CD4-positive, alpha-beta T cell treated with Interleukin-10 for 1 hour (primary cell): ENCODE measurements at regions not wholly inside any gene's neighbourhood (a gene's known extent, or its start where the extent isn't known, plus 50 kb on each side); places are given as distances from the start of the nearest gene placed in this dataset.
"Not testable (repeated sequence)": the region's sequence is repeated elsewhere in the genome, so short reads cannot be mapped to it uniquely, and the experiment has no call there.

Experiments
- DNase-seq: peaks from one replicate; pipeline ENCODE4 v3.0.0-alpha.2; 2020

- no peak for DNase-seq
Measured at GRCh38 chr9:103068753-103069152, 73.6 kb downstream of the CYLC2 start.

GRCh38 chr9:103078581-103078980, 83.4 kb downstream of the CYLC2 start:
- DNase-seq, result no peak

GRCh38 chr9:103082494-103082893, 87.4 kb downstream of the CYLC2 start:
- no peak for DNase-seq

- DNase-seq, result no peak
Measured at GRCh38 chr9:103089357-103089756, 94.2 kb downstream of the CYLC2 start.

GRCh38 chr9:103104101-103104500, 109.0 kb downstream of the CYLC2 start:
- DNase-seq, result no peak

- no peak for DNase-seq
Measured at GRCh38 chr9:103116246-103116645, 121.1 kb downstream of the CYLC2 start.

- no peak for DNase-seq
Measured at GRCh38 chr9:103126494-103126893, 131.4 kb downstream of the CYLC2 start.

- DNase-seq, result no peak
Measured at GRCh38 chr9:103139891-103140290, 144.8 kb downstream of the CYLC2 start.

GRCh38 chr9:103152473-103152872, 157.3 kb downstream of the CYLC2 start:
- DNase-seq, result no peak

GRCh38 chr9:103167530-103167929, 172.4 kb downstream of the CYLC2 start:
- no peak for DNase-seq

- DNase-seq, result no peak
Measured at GRCh38 chr9:103168254-103168653, 173.1 kb downstream of the CYLC2 start.

GRCh38 chr9:103169798-103170197, 174.7 kb downstream of the CYLC2 start:
- no peak for DNase-seq

GRCh38 chr9:103183701-103184171, 188.6 kb downstream of the CYLC2 start:
- no peak for DNase-seq

GRCh38 chr9:103186959-103187358, 191.8 kb downstream of the CYLC2 start:
- no peak for DNase-seq

GRCh38 chr9:103188781-103189350, 193.7 kb downstream of the CYLC2 start:
- no peak for DNase-seq

GRCh38 chr9:103193992-103194391, 198.9 kb downstream of the CYLC2 start:
- no peak for DNase-seq

GRCh38 chr9:103203172-103203571, 208.0 kb downstream of the CYLC2 start:
- no peak for DNase-seq

- not testable (repeated sequence) for DNase-seq
Measured at GRCh38 chr9:103205881-103206585, 210.9 kb downstream of the CYLC2 start.

GRCh38 chr9:103210607-103211006, 215.5 kb downstream of the CYLC2 start:
- DNase-seq, result no peak

- DNase-seq, result no peak
Measured at GRCh38 chr9:103215197-103215596, 220.1 kb downstream of the CYLC2 start.

- DNase-seq, result no peak
Measured at GRCh38 chr9:103225702-103226646, 230.8 kb downstream of the CYLC2 start.

- DNase-seq, result no peak
Measured at GRCh38 chr9:103226647-103227013, 231.5 kb downstream of the CYLC2 start.

GRCh38 chr9:103237571-103238109, 242.5 kb downstream of the CYLC2 start:
- DNase-seq, result not testable (repeated sequence)
